ENCODE measurements at regions not wholly inside any gene's neighbourhood (a gene's known extent, or its start where the extent isn't known, plus 50 kb on each side); places are given as distances from the start of the nearest gene placed in this dataset.

DNA sequence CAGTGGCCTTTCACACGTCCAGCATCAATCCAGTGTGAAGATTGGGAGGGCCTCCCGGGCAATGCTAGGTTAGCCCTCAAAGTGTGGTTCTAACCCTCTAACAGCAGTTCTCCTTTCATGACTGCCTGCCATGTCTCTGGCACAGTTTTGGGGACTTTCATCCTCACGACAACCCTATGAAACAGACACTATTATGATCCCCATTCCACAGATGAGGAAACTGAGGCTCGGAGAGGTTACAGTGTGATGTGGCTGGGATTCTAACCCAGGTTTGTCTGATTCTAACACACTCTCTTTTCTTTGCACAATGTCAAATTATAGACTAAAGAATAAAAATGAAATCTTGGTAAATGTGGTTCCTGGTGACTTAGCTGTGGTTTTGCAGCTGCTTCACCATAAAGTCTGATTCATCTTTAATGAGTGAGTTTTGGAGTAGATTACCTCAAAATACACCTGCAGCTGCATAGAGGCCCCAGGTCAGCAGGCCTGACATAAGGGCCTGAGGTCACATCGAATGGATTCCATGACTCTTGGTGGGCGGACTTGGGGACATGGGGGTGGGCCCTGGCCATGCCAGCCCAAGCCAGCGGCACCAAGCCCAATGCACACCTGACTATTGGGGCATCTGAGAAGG lies 214.4 kb downstream of the GLI2 start:
- no peaks in the 10 kb centered on the region for H4K20me1 ChIP-seq (ENCODE audit: control insufficient read depth, insufficient read depth, low read length, poor library complexity, severe bottlenecking)
- DNase-seq, result no peak
- H3K4me2 ChIP-seq (replicated peaks; ENCODE audit: low read depth, low read length, poor library complexity, severe bottlenecking), result no peak overlapping the region
- intact Hi-C loops (cut with micrococcal nuclease), result no loop called here
- Mint-ChIP-seq H3K27me3 (no peaks in the 10 kb centered on the region), H3K9me3 (ENCODE audit: insufficient read depth) (no peaks in the 10 kb centered on the region), H3K27ac (no peak overlapping the region), H3K4me1 (no peaks in the 10 kb centered on the region), H3K4me3 (no peak overlapping the region)
- ATAC-seq (ENCODE audit: low read depth), result no peak
- no peaks in the 10 kb centered on the region for H3K9me3 ChIP-seq (ENCODE audit: control extremely low read depth in 1 of 3, control insufficient read depth in 2 of 3, insufficient read depth in 1 of 3, low read length in 2 of 3)
- no peak overlapping the region for H3K4me3 ChIP-seq (ENCODE audit: control extremely low read depth in 1 of 5, extremely low read depth in 1 of 5, insufficient read depth in 1 of 5, low read depth in 2 of 5, low read length in 4 of 5)
- ChIA-PET CTCF (no interaction called here), POLR2A (no interaction called here)
- 83% methylated on average over 5 of the region's 7 CpGs for WGBS (ENCODE audit: insufficient coverage)
- no peak for TF ChIP-seq EZH2 (IDR thresholded peaks at IDR 0.05; ENCODE audit: borderline replicate concordance, insufficient read depth, low read depth, low read length, poor library complexity, severe bottlenecking)
- TF ChIP-seq, protein P1, sequence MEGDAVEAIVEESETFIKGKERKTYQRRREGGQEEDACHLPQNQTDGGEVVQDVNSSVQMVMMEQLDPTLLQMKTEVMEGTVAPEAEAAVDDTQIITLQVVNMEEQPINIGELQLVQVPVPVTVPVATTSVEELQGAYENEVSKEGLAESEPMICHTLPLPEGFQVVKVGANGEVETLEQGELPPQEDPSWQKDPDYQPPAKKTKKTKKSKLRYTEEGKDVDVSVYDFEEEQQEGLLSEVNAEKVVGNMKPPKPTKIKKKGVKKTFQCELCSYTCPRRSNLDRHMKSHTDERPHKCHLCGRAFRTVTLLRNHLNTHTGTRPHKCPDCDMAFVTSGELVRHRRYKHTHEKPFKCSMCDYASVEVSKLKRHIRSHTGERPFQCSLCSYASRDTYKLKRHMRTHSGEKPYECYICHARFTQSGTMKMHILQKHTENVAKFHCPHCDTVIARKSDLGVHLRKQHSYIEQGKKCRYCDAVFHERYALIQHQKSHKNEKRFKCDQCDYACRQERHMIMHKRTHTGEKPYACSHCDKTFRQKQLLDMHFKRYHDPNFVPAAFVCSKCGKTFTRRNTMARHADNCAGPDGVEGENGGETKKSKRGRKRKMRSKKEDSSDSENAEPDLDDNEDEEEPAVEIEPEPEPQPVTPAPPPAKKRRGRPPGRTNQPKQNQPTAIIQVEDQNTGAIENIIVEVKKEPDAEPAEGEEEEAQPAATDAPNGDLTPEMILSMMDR (IDR thresholded peaks at IDR 0.05), result no peak
- no peak overlapping the region for H3K9ac ChIP-seq (ENCODE audit: low read length)
- no peaks in the 10 kb centered on the region for H3K4me1 ChIP-seq (ENCODE audit: control insufficient read depth in 2 of 2, insufficient read depth in 2 of 2, low read length in 2 of 2)
- H2AFZ ChIP-seq (ENCODE audit: insufficient read depth, low read depth, low read length, poor library complexity, severe bottlenecking), result no peak overlapping the region
- no peaks in the 10 kb centered on the region for H3K79me2 ChIP-seq (ENCODE audit: control insufficient read depth, insufficient read depth, low read length)
- no peak overlapping the region for H3K27ac ChIP-seq (ENCODE audit: low read length in 2 of 2)
- H3K36me3 ChIP-seq (replicated peaks in 1 of 2; ENCODE audit: control extremely low read depth in 1 of 2, control insufficient read depth in 1 of 2, extremely low read depth in 1 of 2, insufficient read depth in 2 of 2, low read length in 1 of 2), result no peaks in the 10 kb centered on the region
- no peaks in the 10 kb centered on the region for H3K27me3 ChIP-seq (replicated peaks in 1 of 4; ENCODE audit: control extremely low read depth in 1 of 4, control insufficient read depth in 3 of 4, insufficient read depth in 4 of 4, low read length in 3 of 4)

DNA sequence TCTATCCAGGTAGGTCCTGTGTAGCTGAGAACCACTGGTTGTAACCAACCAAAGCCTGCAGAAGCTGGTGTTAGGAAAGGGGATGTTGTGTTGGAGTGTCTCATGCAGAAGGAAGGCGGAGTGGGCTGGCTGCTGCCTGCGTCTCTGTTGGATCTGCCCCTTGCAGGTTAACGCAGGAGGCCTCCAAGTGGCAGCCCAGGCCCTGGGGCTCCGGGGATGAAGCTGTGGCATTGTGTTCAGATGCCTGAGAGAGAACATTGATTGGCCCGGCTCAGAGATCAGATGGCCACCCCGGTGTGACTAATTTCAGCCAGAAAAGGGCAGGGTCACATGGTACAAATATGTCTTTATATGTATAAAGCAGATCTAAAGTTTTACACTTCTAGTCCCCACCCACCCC lies 216.0 kb downstream of the GLI2 start:
- Mint-ChIP-seq H3K4me3 (no peak overlapping the region), H3K4me1 (no peaks in the 10 kb centered on the region), H3K9me3 (ENCODE audit: insufficient read depth) (no peaks in the 10 kb centered on the region), H3K27ac (no peak overlapping the region), H3K27me3 (no peaks in the 10 kb centered on the region)
- no peak overlapping the region for H3K27ac ChIP-seq (ENCODE audit: low read length in 2 of 2)
- H3K79me2 ChIP-seq (ENCODE audit: control insufficient read depth, insufficient read depth, low read length), result no peaks in the 10 kb centered on the region
- no peaks in the 10 kb centered on the region for H3K4me1 ChIP-seq (ENCODE audit: control insufficient read depth in 2 of 2, insufficient read depth in 2 of 2, low read length in 2 of 2)
- H3K9me3 ChIP-seq (ENCODE audit: control extremely low read depth in 1 of 3, control insufficient read depth in 2 of 3, insufficient read depth in 1 of 3, low read length in 2 of 3), result no peaks in the 10 kb centered on the region
- H3K27me3 ChIP-seq (replicated peaks in 1 of 4; ENCODE audit: control extremely low read depth in 1 of 4, control insufficient read depth in 3 of 4, insufficient read depth in 4 of 4, low read length in 3 of 4), result no peaks in the 10 kb centered on the region
- H3K36me3 ChIP-seq (replicated peaks in 1 of 2; ENCODE audit: control extremely low read depth in 1 of 2, control insufficient read depth in 1 of 2, extremely low read depth in 1 of 2, insufficient read depth in 2 of 2, low read length in 1 of 2), result no peaks in the 10 kb centered on the region
- intact Hi-C loops (cut with micrococcal nuclease), result no loop called here
- ChIA-PET CTCF (no interaction called here), POLR2A (no interaction called here)
- ATAC-seq (ENCODE audit: low read depth), result no peak
- H3K9ac ChIP-seq (ENCODE audit: low read length), result no peak overlapping the region
- 93% methylated on average over 4 of the region's 6 CpGs for WGBS (ENCODE audit: insufficient coverage)
- no peak for DNase-seq
- no peak overlapping the region for H3K4me2 ChIP-seq (replicated peaks; ENCODE audit: low read depth, low read length, poor library complexity, severe bottlenecking)
- no peak overlapping the region for H3K4me3 ChIP-seq (ENCODE audit: control extremely low read depth in 1 of 5, extremely low read depth in 1 of 5, insufficient read depth in 1 of 5, low read depth in 2 of 5, low read length in 4 of 5)
- no peak overlapping the region for H2AFZ ChIP-seq (ENCODE audit: insufficient read depth, low read depth, low read length, poor library complexity, severe bottlenecking)
- no peaks in the 10 kb centered on the region for H4K20me1 ChIP-seq (ENCODE audit: control insufficient read depth, insufficient read depth, low read length, poor library complexity, severe bottlenecking)
- no peak for TF ChIP-seq EZH2 (IDR thresholded peaks at IDR 0.05; ENCODE audit: borderline replicate concordance, insufficient read depth, low read depth, low read length, poor library complexity, severe bottlenecking)
- TF ChIP-seq, protein P1 (IDR thresholded peaks at IDR 0.05), result no peak

Measured in B cell (primary cell).